ENCODE measurements at regions not wholly inside any gene's neighbourhood (a gene's known extent, or its start where the extent isn't known, plus 50 kb on each side); places are given as distances from the start of the nearest gene placed in this dataset.

- DNase-seq: peak; percentile 27
Observed at GRCh38 chr1:114342376-114342775, 168.6 kb downstream of the TRIM33 start.

DNA sequence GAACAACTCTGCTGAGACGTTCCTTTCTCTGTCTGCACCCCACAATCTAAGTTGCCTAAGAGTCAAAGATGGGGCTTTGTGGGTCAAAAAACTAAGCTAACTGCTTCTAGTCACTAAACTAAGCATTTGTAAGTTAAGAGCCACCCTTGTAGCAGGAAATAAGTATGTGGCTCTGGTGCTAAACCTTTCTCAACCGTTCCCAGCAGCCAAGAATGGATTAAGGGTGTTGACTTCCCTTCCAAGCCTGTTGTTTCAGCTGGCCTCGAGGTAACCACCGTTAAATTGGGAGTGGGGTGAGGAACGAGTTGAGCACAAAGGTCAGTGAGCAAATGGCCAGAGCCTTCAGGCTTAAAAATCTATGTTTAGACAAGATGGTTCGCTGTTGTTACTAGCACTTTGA is 169.1 kb downstream of the TRIM33 start:
- no peak for DNase-seq

DNA sequence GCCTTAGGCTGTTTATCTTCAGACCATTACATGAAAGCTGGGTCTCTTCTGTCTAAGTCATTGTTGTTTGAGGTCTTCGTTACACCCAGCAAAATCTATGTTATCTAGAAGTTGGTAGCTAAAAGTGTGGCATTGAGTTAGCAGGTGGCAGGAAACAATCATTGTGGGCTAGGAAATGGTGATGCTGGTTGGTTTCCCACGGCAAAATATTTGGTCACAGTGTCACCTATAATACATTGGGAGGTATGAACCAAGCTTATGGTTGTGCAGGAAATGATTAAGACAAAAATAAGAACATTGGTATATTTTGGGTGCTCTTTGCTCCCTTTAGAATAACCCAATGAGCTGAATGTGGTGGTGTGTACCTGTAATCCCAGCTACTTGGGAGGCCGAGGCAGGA is 169.7 kb downstream of the TRIM33 start:
- no peak for DNase-seq

GRCh38 chr1:114340892-114341291 is 170.1 kb downstream of the TRIM33 start:
- DNase-seq: no peak

DNA sequence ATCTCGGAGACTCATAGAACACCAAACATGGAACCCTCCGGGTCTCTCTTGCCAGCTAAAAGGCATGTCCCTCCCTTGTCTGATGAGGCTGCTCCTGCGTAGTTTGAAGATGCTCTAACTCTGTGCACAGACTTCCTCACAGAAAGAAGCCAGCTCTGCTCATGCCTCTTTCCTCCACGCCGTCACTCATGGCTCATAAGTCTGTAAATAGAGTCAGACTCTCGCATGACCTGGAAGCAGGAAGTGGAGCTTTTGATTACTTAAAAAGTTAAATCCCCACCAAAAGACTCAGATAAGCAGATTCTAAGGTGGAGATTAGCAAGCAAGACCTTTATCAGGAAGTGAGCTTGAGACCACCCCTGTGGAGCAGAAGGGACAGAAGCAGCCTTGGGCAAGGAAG is 171.6 kb downstream of the TRIM33 start:
- no peak for DNase-seq

DNA sequence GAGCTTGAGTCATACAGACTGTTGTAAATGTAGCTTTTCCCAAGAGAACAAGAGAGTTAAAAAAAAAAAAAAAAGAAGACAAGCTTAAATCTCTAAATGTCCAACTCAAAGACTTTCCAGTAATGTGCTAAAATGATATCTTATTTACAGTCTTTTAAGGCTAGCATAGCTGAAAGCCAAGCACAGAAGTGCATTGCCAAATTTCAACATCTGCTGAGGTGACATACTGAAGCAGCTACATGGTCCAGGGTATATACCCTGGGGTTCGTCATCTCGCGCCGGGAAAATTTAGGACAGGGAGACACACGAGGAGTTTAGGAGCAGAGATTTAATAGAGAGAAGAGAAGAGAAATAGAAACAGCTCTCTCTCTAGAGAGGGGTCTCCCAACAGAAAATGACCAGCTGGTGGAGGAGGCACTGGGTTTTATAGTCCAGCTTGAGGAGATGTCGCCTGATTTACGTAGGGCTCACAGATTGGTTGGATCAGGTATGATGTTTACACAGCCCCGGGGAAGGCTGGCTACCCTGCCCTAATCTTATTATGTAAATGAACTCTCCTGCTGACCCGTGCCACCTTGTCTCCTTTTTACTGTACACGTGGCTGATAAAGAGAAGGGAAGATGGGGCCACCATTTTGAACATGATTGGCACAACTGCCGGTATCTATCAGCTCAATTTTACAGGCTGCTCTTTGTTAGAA is 172.7 kb downstream of the TRIM33 start:
- DNase-seq: no peak

- DNase-seq: no peak
Observed at GRCh38 chr1:114337417-114337816, 173.6 kb downstream of the TRIM33 start.

- no peak for DNase-seq
Observed at GRCh38 chr1:114336360-114336759, 174.6 kb downstream of the TRIM33 start.

GRCh38 chr1:114335273-114335672 is 175.7 kb downstream of the TRIM33 start:
- no peak for DNase-seq

GRCh38 chr1:114334297-114334696 is 176.7 kb downstream of the TRIM33 start:
- no peak for DNase-seq

- DNase-seq: no peak
Observed at GRCh38 chr1:114333690-114334089, 177.3 kb downstream of the TRIM33 start.

DNA sequence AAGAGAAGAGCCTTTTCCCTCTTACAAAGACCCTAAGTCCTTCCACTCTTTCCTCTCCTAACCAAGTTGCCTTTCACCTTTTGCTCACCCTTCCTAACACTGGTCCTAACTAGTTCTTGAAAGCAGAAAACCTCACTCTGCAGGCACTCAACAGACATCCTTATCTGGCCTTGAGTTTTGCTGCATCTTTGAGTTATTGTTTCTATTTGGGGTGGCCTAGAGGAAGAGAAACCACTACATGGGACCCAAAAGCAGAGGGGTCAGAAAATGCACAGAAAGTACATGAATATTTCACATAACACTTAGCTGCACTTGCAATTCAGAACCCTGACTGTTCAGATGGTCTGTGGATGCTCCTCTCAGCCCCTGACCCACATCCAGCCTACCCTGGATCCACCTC is 178.3 kb upstream of the SYT6 start:
- DNase-seq: no peak

- DNase-seq: no peak
Observed at GRCh38 chr1:114330451-114330983, 176.8 kb upstream of the SYT6 start.

- DNase-seq: no peak
Observed at GRCh38 chr1:114328361-114328904, 174.8 kb upstream of the SYT6 start.

DNA sequence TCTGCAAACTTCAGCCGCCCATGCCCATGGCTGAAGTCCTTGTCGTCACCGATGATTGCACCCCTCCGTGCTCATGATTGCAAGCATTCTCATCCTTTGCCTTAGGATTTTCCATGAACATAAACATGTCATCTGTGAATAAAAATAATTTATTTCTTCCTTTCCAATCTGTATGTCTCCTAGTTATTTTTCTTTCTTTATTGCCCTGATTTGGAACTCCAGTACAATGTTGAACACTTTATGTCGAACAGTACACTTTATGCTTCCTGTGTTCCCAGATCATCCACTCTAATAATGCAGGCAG is 170.9 kb upstream of the SYT6 start:
- no peak for DNase-seq

- no peak for DNase-seq
Observed at GRCh38 chr1:114323959-114324661, 170.4 kb upstream of the SYT6 start.

- no peak for DNase-seq
Observed at GRCh38 chr1:114322734-114323133, 169.1 kb upstream of the SYT6 start.

- DNase-seq: no peak
Observed at GRCh38 chr1:114322207-114322606, 168.5 kb upstream of the SYT6 start.

DNA sequence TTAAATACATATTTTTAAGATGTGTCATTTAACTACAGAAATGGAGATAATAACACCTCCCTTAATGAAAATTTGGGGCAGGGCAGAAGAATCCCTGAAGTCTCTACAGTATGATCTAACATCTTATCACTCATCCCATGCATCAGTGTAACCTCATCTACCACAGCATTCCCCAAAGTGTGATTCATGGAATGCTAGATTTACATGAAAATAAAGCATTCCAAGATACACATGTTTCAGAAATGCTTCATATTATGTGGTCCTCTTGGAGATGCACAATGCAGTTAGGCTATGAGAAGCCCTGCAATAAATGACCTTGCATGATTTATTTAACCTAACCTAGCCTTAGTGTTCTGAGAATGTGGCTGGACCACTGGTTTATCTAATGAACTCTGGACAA is 166.9 kb upstream of the SYT6 start:
- DNase-seq: no peak

DNA sequence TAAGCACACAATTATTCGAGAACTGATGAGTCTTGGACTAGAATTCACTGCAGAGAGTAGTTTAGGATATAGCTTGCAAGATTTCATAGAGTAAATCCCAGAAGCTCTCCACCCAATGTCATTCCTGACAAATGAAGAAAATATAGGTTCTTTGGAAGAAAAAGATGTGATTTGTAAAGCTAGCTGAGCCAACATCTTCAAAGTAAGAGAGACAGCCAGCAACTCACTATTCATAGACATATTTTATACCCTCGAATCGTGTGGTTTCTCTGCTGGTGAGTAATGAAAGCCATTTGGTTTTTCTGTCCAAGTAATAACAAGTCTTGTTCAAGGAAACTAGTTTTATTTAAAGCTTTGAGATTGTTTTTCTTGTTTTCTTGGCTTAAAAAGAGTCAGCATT is 165.7 kb upstream of the SYT6 start:
- DNase-seq: no peak

DNA sequence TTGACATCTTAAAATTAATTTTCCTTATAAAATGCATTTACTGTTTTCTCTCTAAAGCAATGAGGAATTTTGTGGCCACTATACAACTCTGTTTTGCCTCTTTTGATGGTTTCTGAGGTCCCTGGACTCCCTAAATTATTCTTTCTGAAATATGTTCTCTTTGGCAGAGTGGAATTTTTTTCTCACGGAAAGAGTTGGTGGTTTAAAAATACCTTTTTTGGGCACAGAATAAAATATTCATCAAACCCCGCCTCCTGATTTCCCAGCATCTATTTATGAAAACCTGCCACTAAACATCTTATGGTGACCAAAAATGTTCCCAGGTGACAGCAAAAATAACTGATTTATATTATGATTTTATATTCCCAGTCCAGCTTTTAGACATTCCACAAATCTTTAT is 165.3 kb upstream of the SYT6 start:
- DNase-seq: no peak

GRCh38 chr1:114316204-114316603 is 162.5 kb upstream of the SYT6 start:
- DNase-seq: no peak

DNA sequence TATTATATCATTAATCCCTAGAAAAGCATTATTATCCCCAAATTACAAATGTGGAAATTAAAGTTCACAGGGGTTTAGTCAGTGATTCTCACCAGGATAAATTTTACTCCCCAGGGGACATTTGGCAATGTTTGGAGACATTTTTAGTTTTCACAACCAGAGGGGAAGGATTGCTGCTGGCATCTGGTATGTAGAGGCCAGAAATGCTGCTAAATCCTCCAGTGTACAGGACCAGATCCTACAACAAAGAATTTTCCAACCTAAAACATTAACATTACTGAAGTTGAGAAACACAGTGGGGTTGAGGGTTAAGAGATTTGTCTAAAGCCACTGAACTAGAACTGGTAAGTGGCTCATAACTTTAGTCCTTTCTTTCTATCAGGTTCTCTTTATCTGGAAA is 162.0 kb upstream of the SYT6 start:
- no peak for DNase-seq

DNA sequence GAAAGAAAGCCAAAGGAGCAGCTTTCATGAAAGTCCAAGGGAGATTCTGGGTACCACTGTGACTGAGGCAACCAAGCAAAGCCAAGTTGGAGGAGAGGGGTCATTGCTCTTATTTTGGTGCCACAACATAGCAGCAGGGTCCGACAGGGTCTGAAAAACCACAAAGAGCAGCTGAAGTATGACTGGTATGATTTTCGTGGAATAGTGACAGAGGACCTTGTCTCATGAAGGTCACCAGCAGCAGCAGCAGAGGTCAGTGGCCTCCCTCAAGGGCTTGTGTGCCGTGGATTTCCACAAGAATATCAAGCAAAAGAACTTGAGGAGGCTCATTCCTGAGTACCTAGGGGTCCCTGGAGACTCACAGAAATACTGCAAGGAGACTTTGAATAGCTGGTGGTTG is 160.9 kb upstream of the SYT6 start:
- DNase-seq: no peak

DNA sequence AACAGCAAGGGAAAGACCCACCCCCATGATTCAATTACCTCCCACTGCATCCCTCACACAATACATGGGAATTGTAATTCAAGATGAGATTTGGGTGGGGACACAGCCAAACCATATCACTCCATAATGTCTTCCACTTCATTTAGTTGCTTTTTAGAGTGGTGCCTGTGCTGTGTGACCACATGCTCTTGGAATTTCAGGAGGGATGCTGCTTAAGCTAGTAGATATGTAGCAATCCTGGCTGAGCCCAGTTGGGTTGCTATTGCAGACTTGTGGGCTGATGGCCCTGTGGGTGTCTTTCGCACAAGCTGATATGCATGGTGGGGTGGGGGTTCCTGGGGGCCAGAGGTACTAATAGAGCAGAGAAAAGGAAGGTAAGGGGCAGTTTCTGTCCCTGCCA is 160.4 kb upstream of the SYT6 start:
- DNase-seq: no peak

All from hematopoietic multipotent progenitor cell treated with erythropoietin and hydrocortisone succinate and interleukin-3 and kit ligand, for 6 days (in vitro differentiated cells).